HG03558 (cell line): ENCODE measurements at regions not wholly inside any gene's neighbourhood (a gene's known extent, or its start where the extent isn't known, plus 50 kb on each side); places are given as distances from the start of the nearest gene placed in this dataset.
"Not testable (repeated sequence)": the region's sequence is repeated elsewhere in the genome, so short reads cannot be mapped to it uniquely, and the experiment has no call there.

Experiments
- ATAC-seq: cut with Tn5 transposase; IDR thresholded peaks from one replicate; pipeline ENCODE4 v1.9.1; 2021; ENCODE audit warnings: moderate number of reproducible peaks; ENCODE audit not compliant: unreplicated experiment; ENCODE audit errors: extremely low read depth

GRCh38 chr17:72382971-72383722 lies 262.3 kb downstream of the SOX9 start:
- no peak for ATAC-seq

GRCh38 chr17:72385475-72385874 lies 264.7 kb downstream of the SOX9 start:
- no peak for ATAC-seq

- ATAC-seq: not testable (repeated sequence)
These were observed 265.4 kb downstream of the SOX9 start for GRCh38 chr17:72386173-72386572.

- no peak for ATAC-seq
These were observed 265.9 kb downstream of the SOX9 start for GRCh38 chr17:72386619-72387237.

- ATAC-seq: no peak
These were observed 266.7 kb downstream of the SOX9 start for GRCh38 chr17:72387487-72387886.

GRCh38 chr17:72387969-72388368 lies 267.1 kb downstream of the SOX9 start:
- ATAC-seq: no peak

- ATAC-seq: peak; percentile 34
These were observed 268.1 kb downstream of the SOX9 start for GRCh38 chr17:72388765-72389473.

GRCh38 chr17:72390675-72391508 lies 270.1 kb downstream of the SOX9 start:
- ATAC-seq: no peak

GRCh38 chr17:72392056-72393010 lies 271.5 kb downstream of the SOX9 start:
- no peak for ATAC-seq

- no peak for ATAC-seq
These were observed 272.7 kb downstream of the SOX9 start for GRCh38 chr17:72393553-72393952.

- no peak for ATAC-seq
These were observed 273.7 kb downstream of the SOX9 start for GRCh38 chr17:72394531-72394930.

- ATAC-seq: no peak
These were observed 275.3 kb downstream of the SOX9 start for GRCh38 chr17:72396121-72396520.

- no peak for ATAC-seq
These were observed 276.4 kb downstream of the SOX9 start for GRCh38 chr17:72397223-72397667.

GRCh38 chr17:72397687-72398086 lies 276.9 kb downstream of the SOX9 start:
- no peak for ATAC-seq

GRCh38 chr17:72399023-72399607 lies 278.3 kb downstream of the SOX9 start:
- no peak for ATAC-seq

- ATAC-seq: no peak
These were observed 279.0 kb downstream of the SOX9 start for GRCh38 chr17:72399608-72400487.

- ATAC-seq: no peak
These were observed 279.6 kb downstream of the SOX9 start for GRCh38 chr17:72400488-72400827.

- ATAC-seq: no peak
These were observed 280.0 kb downstream of the SOX9 start for GRCh38 chr17:72400863-72401262.
